ENCODE measurements at regions not wholly inside any gene's neighbourhood (a gene's known extent, or its start where the extent isn't known, plus 50 kb on each side); places are given as distances from the start of the nearest gene placed in this dataset.

DNA sequence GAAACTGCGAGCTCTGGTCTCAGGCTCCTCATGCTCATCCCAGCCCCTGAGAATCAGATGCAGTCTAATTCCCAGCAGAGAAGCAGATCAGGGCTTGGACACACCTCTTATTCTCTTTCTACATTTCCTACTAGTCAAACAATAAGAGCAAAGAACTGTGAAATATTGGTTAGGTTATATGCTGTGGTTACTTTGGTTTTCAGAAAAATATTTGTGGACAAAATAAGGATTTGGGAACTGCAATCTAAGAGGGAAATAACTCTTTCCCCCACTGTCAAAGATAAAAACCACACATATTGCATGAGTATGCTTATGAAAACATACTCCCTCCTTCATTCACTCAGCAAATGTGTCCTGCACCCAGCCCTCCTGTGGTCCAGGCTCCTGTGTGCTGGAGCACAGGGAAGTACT is 164.5 kb upstream of the S1PR3 start:
- TF ChIP-seq, protein P1, sequence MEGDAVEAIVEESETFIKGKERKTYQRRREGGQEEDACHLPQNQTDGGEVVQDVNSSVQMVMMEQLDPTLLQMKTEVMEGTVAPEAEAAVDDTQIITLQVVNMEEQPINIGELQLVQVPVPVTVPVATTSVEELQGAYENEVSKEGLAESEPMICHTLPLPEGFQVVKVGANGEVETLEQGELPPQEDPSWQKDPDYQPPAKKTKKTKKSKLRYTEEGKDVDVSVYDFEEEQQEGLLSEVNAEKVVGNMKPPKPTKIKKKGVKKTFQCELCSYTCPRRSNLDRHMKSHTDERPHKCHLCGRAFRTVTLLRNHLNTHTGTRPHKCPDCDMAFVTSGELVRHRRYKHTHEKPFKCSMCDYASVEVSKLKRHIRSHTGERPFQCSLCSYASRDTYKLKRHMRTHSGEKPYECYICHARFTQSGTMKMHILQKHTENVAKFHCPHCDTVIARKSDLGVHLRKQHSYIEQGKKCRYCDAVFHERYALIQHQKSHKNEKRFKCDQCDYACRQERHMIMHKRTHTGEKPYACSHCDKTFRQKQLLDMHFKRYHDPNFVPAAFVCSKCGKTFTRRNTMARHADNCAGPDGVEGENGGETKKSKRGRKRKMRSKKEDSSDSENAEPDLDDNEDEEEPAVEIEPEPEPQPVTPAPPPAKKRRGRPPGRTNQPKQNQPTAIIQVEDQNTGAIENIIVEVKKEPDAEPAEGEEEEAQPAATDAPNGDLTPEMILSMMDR (IDR thresholded peaks at IDR 0.05; ENCODE audit: low read length), result no peak
- TF ChIP-seq EZH2 (IDR thresholded peaks at IDR 0.05; ENCODE audit: borderline replicate concordance, low read length), result no peak

Measured in OCI-LY1 (cell line).